NCI-H1694 treated with DMSO at 0.1 percent for 48 hours (cell line): ENCODE measurements at regions not wholly inside any gene's neighbourhood (a gene's known extent, or its start where the extent isn't known, plus 50 kb on each side); places are given as distances from the start of the nearest gene placed in this dataset.
A peak's percentile ranks its signal among the peaks of the same experiment; 100 is the strongest.

Experiments used
- DNase-seq: peaks from one replicate; lab custom pipeline; 2025; lab: John Stamatoyannopoulos, UW

- no peak for DNase-seq
These were observed 156.6 kb downstream of the TLR4 start for GRCh38 chr9:117860849-117861248.

GRCh38 chr9:117864385-117865057, 160.3 kb downstream of the TLR4 start:
- DNase-seq: no peak

GRCh38 chr9:117868594-117868993, 164.4 kb downstream of the TLR4 start:
- peak; percentile 36 for DNase-seq

GRCh38 chr9:117869287-117869686, 165.1 kb downstream of the TLR4 start:
- no peak for DNase-seq

- no peak for DNase-seq
These were observed 165.5 kb downstream of the TLR4 start for GRCh38 chr9:117869712-117870111.

GRCh38 chr9:117873664-117874063, 169.5 kb downstream of the TLR4 start:
- no peak for DNase-seq

- no peak for DNase-seq
These were observed 171.7 kb downstream of the TLR4 start for GRCh38 chr9:117875886-117876285.

- DNase-seq: no peak
These were observed 178.0 kb downstream of the TLR4 start for GRCh38 chr9:117882171-117882570.

- no peak for DNase-seq
These were observed 182.4 kb downstream of the TLR4 start for GRCh38 chr9:117886616-117887015.

GRCh38 chr9:117887383-117887782, 183.2 kb downstream of the TLR4 start:
- DNase-seq: no peak

GRCh38 chr9:117887941-117888340, 183.7 kb downstream of the TLR4 start:
- DNase-seq: no peak

- no peak for DNase-seq
These were observed 199.2 kb downstream of the TLR4 start for GRCh38 chr9:117903453-117903852.

- no peak for DNase-seq
These were observed 202.6 kb downstream of the TLR4 start for GRCh38 chr9:117906763-117907162.

- no peak for DNase-seq
These were observed 203.2 kb downstream of the TLR4 start for GRCh38 chr9:117907420-117907819.

- no peak for DNase-seq
These were observed 212.1 kb downstream of the TLR4 start for GRCh38 chr9:117916291-117916690.

GRCh38 chr9:117917873-117918272, 213.7 kb downstream of the TLR4 start:
- DNase-seq: no peak

GRCh38 chr9:117919538-117919937, 215.3 kb downstream of the TLR4 start:
- peak; percentile 95 for DNase-seq

- no peak for DNase-seq
These were observed 221.9 kb downstream of the TLR4 start for GRCh38 chr9:117926031-117926658.

GRCh38 chr9:117927354-117927753, 223.2 kb downstream of the TLR4 start:
- DNase-seq: no peak

GRCh38 chr9:117929868-117930267, 225.7 kb downstream of the TLR4 start:
- DNase-seq: no peak

- DNase-seq: no peak
These were observed 228.4 kb downstream of the TLR4 start for GRCh38 chr9:117932585-117932984.

GRCh38 chr9:117936185-117937130, 232.3 kb downstream of the TLR4 start:
- peak; percentile 27 for DNase-seq

- no peak for DNase-seq
These were observed 233.9 kb downstream of the TLR4 start for GRCh38 chr9:117938086-117938485.
